ENCODE measurements at regions not wholly inside any gene's neighbourhood (a gene's known extent, or its start where the extent isn't known, plus 50 kb on each side); places are given as distances from the start of the nearest gene placed in this dataset.
A peak's percentile ranks its signal among the peaks of the same experiment; 100 is the strongest.
"Not testable (repeated sequence)": the region's sequence is repeated elsewhere in the genome, so short reads cannot be mapped to it uniquely, and the experiment has no call there.

DNA sequence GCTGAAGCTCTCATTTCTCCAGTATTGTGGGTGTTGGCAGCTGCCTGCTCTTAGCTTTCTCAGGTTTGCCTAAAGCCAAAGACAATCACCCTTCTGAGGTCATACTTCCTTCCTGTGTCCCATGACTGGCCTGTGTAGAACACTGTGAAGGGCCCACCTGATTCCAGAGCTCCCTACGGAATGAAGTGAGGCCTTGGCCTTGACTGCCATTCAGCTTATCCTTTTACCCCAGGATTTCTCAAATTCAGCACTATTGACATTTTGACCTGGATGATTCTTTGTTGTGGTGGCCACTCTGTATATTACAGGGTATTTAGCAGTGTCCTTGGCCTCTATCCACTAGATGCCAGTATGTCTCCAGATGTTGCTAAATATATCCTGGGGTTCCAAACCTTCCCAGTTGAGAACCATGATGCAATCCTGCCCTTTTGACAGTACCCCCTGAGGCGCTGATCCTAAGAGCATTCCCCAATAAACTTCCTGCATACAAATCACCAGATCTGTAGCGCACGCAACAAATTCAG, 112.3 kb upstream of the KRR1 start:
- no peaks in the 10 kb centered on the region for H3K36me3 ChIP-seq (ENCODE audit: insufficient read depth, low read length)
- peaks cover 16% of the 10 kb centered on the region for H3K4me1 ChIP-seq (ENCODE audit: insufficient read depth, low read length, poor library complexity, severe bottlenecking)
- H4K20me1 ChIP-seq (ENCODE audit: insufficient read depth, low read length, poor library complexity, severe bottlenecking), result no peaks in the 10 kb centered on the region
- no peak overlapping the region for H3K4me3 ChIP-seq (ENCODE audit: low read length, poor library complexity, severe bottlenecking)
- H3K9me3 ChIP-seq (ENCODE audit: insufficient read depth, low read depth, low read length), result no peaks in the 10 kb centered on the region
- H3K9me2 ChIP-seq (replicated peaks; ENCODE audit: low read depth, low read length), result no peaks in the 10 kb centered on the region
- peak overlapping the region; percentile 28 for H3K4me2 ChIP-seq (ENCODE audit: low read depth, low read length, poor library complexity, severe bottlenecking)
- no peaks in the 10 kb centered on the region for H3K27me3 ChIP-seq (ENCODE audit: insufficient read depth, low read length, poor library complexity, severe bottlenecking)
- H2AFZ ChIP-seq (ENCODE audit: low read length), result 0 out of 2 replicates have a peak overlapping the region, but pooled peaks have one; percentile 7
- no peaks in the 10 kb centered on the region for H3K79me2 ChIP-seq (ENCODE audit: insufficient read depth, low read length)
- H3F3A ChIP-seq (ENCODE audit: low read depth), result no peaks in the 10 kb centered on the region
- TF ChIP-seq, protein P1, sequence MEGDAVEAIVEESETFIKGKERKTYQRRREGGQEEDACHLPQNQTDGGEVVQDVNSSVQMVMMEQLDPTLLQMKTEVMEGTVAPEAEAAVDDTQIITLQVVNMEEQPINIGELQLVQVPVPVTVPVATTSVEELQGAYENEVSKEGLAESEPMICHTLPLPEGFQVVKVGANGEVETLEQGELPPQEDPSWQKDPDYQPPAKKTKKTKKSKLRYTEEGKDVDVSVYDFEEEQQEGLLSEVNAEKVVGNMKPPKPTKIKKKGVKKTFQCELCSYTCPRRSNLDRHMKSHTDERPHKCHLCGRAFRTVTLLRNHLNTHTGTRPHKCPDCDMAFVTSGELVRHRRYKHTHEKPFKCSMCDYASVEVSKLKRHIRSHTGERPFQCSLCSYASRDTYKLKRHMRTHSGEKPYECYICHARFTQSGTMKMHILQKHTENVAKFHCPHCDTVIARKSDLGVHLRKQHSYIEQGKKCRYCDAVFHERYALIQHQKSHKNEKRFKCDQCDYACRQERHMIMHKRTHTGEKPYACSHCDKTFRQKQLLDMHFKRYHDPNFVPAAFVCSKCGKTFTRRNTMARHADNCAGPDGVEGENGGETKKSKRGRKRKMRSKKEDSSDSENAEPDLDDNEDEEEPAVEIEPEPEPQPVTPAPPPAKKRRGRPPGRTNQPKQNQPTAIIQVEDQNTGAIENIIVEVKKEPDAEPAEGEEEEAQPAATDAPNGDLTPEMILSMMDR (conservative IDR thresholded peaks at IDR 0.05; ENCODE audit: low read length), result peak; percentile 62
- TF ChIP-seq EZH2phosphoT487 (IDR thresholded peaks at IDR 0.05; ENCODE audit: borderline replicate concordance), result no peak
- H3K9ac ChIP-seq (ENCODE audit: low read depth, low read length, poor library complexity, severe bottlenecking), result no peak overlapping the region

DNA sequence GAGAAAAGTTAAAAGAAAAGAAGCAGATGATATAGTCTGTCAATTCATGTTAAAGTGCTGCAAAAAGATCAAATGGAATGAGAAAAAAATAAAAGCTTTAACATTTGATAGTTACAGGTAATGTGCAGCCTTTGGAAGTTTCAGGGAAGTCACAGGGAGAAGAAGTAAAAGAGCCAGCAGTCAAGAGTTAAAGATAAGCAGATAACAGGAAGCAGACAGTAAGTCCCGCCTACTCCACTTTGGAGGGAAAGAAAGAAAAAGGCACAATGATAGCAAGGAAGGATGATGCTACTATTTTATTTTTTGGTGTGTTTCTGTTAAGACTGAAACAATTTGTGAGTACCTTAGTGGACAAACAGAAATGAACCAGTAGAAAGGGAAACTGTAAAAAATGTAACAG, 111.1 kb upstream of the KRR1 start:
- Histone ChIP-seq H3K4me3 (ENCODE audit: low read length, poor library complexity, severe bottlenecking) (no peak overlapping the region), H3K36me3 (ENCODE audit: insufficient read depth, low read length) (no peaks in the 10 kb centered on the region), H3F3A (ENCODE audit: low read depth) (no peaks in the 10 kb centered on the region), H3K9me2 (replicated peaks; ENCODE audit: low read depth, low read length) (no peaks in the 10 kb centered on the region), H3K4me2 (ENCODE audit: low read depth, low read length, poor library complexity, severe bottlenecking) (peak overlapping the region; percentile 28), H3K27me3 (ENCODE audit: insufficient read depth, low read length, poor library complexity, severe bottlenecking) (no peaks in the 10 kb centered on the region), H3K4me1 (ENCODE audit: insufficient read depth, low read length, poor library complexity, severe bottlenecking) (peaks cover 16% of the 10 kb centered on the region), H3K9me3 (ENCODE audit: insufficient read depth, low read depth, low read length) (no peaks in the 10 kb centered on the region), H3K9ac (ENCODE audit: low read depth, low read length, poor library complexity, severe bottlenecking) (peak overlapping the region; percentile 22), H2AFZ (ENCODE audit: low read length) (peak overlapping the region; percentile 79), H3K79me2 (ENCODE audit: insufficient read depth, low read length) (no peaks in the 10 kb centered on the region), H4K20me1 (ENCODE audit: insufficient read depth, low read length, poor library complexity, severe bottlenecking) (no peaks in the 10 kb centered on the region)
- no peak for TF ChIP-seq EZH2phosphoT487 (IDR thresholded peaks at IDR 0.05; ENCODE audit: borderline replicate concordance)
- TF ChIP-seq, protein P1 (conservative IDR thresholded peaks at IDR 0.05; ENCODE audit: low read length), result no peak

DNA sequence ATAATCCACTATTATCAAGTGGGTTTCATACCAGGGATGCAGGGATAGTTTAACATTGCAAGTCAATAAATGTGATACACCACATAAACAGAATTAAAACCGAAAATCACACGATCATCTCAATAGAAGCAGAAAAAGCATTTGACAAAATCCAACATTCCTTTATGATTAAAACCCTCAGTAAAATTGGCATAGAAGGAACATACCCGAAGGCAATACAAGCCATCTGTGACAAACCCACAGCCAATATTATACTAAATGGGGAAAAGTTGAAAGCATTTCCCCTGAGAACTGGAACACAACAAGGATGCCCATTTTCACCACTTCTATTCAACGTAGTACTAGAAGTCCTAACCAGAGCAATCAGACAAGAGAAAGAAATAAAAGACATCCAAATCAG, 103.0 kb upstream of the KRR1 start:
- H3K79me2 ChIP-seq (ENCODE audit: insufficient read depth, low read length); H3K27me3 ChIP-seq (ENCODE audit: insufficient read depth, low read length, poor library complexity, severe bottlenecking); H3K4me1 ChIP-seq (ENCODE audit: insufficient read depth, low read length, poor library complexity, severe bottlenecking); H3K36me3 ChIP-seq (ENCODE audit: insufficient read depth, low read length); H3F3A ChIP-seq (ENCODE audit: low read depth); H3K9me3 ChIP-seq (ENCODE audit: insufficient read depth, low read depth, low read length); H3K9ac ChIP-seq (ENCODE audit: low read depth, low read length, poor library complexity, severe bottlenecking); H2AFZ ChIP-seq (ENCODE audit: low read length); H4K20me1 ChIP-seq (ENCODE audit: insufficient read depth, low read length, poor library complexity, severe bottlenecking); H3K4me2 ChIP-seq (ENCODE audit: low read depth, low read length, poor library complexity, severe bottlenecking); H3K4me3 ChIP-seq (ENCODE audit: low read length, poor library complexity, severe bottlenecking); H3K9me2 ChIP-seq (replicated peaks; ENCODE audit: low read depth, low read length): not testable (repeated sequence)

DNA sequence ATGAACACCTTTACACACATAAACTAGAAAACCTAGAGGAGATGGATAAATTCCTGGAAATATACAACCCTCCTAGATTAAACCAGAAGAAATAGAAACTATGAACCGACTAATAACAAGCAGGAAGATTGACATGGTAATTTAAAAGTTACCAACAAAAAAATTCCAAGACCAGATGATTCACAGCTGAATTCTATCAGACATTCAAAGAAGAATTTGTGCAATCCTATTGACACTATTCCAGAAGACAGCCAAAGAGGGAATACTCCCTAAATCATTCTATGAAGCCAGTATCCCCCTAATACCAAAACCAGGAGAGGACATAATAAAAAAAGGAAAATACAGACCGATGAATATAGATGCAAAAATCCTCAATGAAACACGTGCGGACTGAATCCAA, 102.6 kb upstream of the KRR1 start:
- Histone ChIP-seq H3K4me1 (ENCODE audit: insufficient read depth, low read length, poor library complexity, severe bottlenecking) (no peaks in the 10 kb centered on the region), H3K36me3 (ENCODE audit: insufficient read depth, low read length) (no peaks in the 10 kb centered on the region), H3K9ac (ENCODE audit: low read depth, low read length, poor library complexity, severe bottlenecking) (no peak overlapping the region), H4K20me1 (ENCODE audit: insufficient read depth, low read length, poor library complexity, severe bottlenecking) (no peaks in the 10 kb centered on the region), H3F3A (ENCODE audit: low read depth) (no peaks in the 10 kb centered on the region), H3K4me3 (ENCODE audit: low read length, poor library complexity, severe bottlenecking) (no peak overlapping the region), H3K4me2 (ENCODE audit: low read depth, low read length, poor library complexity, severe bottlenecking) (no peak overlapping the region), H3K27me3 (ENCODE audit: insufficient read depth, low read length, poor library complexity, severe bottlenecking) (no peaks in the 10 kb centered on the region), H3K9me2 (replicated peaks; ENCODE audit: low read depth, low read length) (no peaks in the 10 kb centered on the region), H2AFZ (ENCODE audit: low read length) (no peak overlapping the region), H3K9me3 (ENCODE audit: insufficient read depth, low read depth, low read length) (no peaks in the 10 kb centered on the region), H3K79me2 (ENCODE audit: insufficient read depth, low read length) (no peaks in the 10 kb centered on the region)
- no peak for TF ChIP-seq EZH2phosphoT487 (IDR thresholded peaks at IDR 0.05; ENCODE audit: borderline replicate concordance)
- TF ChIP-seq, protein P1 (conservative IDR thresholded peaks at IDR 0.05; ENCODE audit: low read length), result no peak

Data from Loucy (cell line).